GM23338 (cell line): ENCODE measurements at regions not wholly inside any gene's neighbourhood (a gene's known extent, or its start where the extent isn't known, plus 50 kb on each side); places are given as distances from the start of the nearest gene placed in this dataset.
"Not testable (repeated sequence)": the region's sequence is repeated elsewhere in the genome, so short reads cannot be mapped to it uniquely, and the experiment has no call there.

Source experiments
- ATAC-seq: fragments of 200-7000 bp; cut with Tn5 transposase; 3 replicates; pipeline ENCODE4 v1.9.1; 2020
- DNase-seq: peaks from one replicate; pipeline ENCODE4 v3.0.0-alpha.2; 2015; ENCODE audit warnings: low spot score
- H2AFZ ChIP-seq: fragments of 200-600 bp; sonication (generic); 2 replicates; pipeline ENCODE4 v1.8.0; 2016; ENCODE audit warnings: antibody characterized with exemption, mild to moderate bottlenecking, moderate library complexity
- H3F3A ChIP-seq: fragments of 200-600 bp; sonication (generic); replicated peaks from 2 replicates; pipeline ENCODE4 v1.8.0; 2017; ENCODE audit warnings: antibody characterized with exemption, mixed run types, low read depth
- H3K27ac ChIP-seq: fragments of 200-600 bp; sonication (generic); 2 replicates; pipeline ENCODE4 v1.6.1; 2016; ENCODE audit warnings: low read depth
- H3K27me3 ChIP-seq: fragments of 200-600 bp; sonication (generic); 2 replicates; pipeline ENCODE4 v1.8.0; 2016; ENCODE audit warnings: mild to moderate bottlenecking, mixed run types, moderate library complexity; ENCODE audit not compliant: insufficient read depth
- H3K36me3 ChIP-seq: fragments of 200-600 bp; sonication (generic); 2 replicates; pipeline ENCODE4 v1.8.0; 2016; ENCODE audit warnings: mild to moderate bottlenecking; ENCODE audit not compliant: insufficient read depth
- H3K4me1 ChIP-seq: fragments of 200-600 bp; sonication (generic); 2 replicates; pipeline ENCODE4 v1.8.0; 2016; ENCODE audit warnings: mild to moderate bottlenecking, moderate library complexity; ENCODE audit not compliant: insufficient read depth
- H3K4me2 ChIP-seq: fragments of 200-600 bp; sonication (generic); 2 replicates; pipeline ENCODE4 v1.7.1; 2017; ENCODE audit warnings: mixed run types
- H3K4me3 ChIP-seq: fragments of 200-600 bp; sonication (generic); 2 replicates; pipeline ENCODE4 v1.6.1; 2016; ENCODE audit warnings: mixed run types
- H3K79me2 ChIP-seq: fragments of 200-600 bp; sonication (generic); replicated peaks from 2 replicates; pipeline ENCODE4 v1.8.0; 2017; ENCODE audit warnings: mild to moderate bottlenecking; ENCODE audit not compliant: insufficient read depth
- H3K9me2 ChIP-seq: fragments of 200-600 bp; sonication (generic); 2 replicates; pipeline ENCODE4 v1.8.0; 2017; ENCODE audit not compliant: insufficient read depth
- H4K20me1 ChIP-seq: fragments of 200-600 bp; sonication (generic); replicated peaks from 2 replicates; pipeline ENCODE4 v1.8.0; 2017; ENCODE audit warnings: mild to moderate bottlenecking; ENCODE audit not compliant: insufficient read depth
- H3K27ac Mint-ChIP-seq: 2 replicates; pipeline ENCODE4 v1.8.0; 2020; ENCODE audit warnings: inconsistent platforms, mild to moderate bottlenecking, moderate library complexity, mixed read lengths
- H3K27me3 Mint-ChIP-seq: 3 replicates; pipeline ENCODE4 v1.8.0; 2022; ENCODE audit warnings: low read depth, mild to moderate bottlenecking, moderate library complexity, mixed read lengths, inconsistent platforms; ENCODE audit not compliant: insufficient read depth, poor library complexity
- H3K36me3 Mint-ChIP-seq: 3 replicates; pipeline ENCODE4 v1.8.0; 2021; ENCODE audit warnings: low read depth, mild to moderate bottlenecking, inconsistent platforms, moderate library complexity, mixed read lengths
- H3K4me1 Mint-ChIP-seq: 3 replicates; pipeline ENCODE4 v1.8.0; 2020; ENCODE audit warnings: mild to moderate bottlenecking, inconsistent platforms, mixed read lengths
- H3K4me3 Mint-ChIP-seq: 3 replicates; pipeline ENCODE4 v1.8.0; 2021; ENCODE audit warnings: moderate library complexity, mild to moderate bottlenecking, inconsistent platforms, mixed read lengths
- H3K9me3 Mint-ChIP-seq: 3 replicates; pipeline ENCODE4 v1.8.0; 2020; ENCODE audit warnings: moderate library complexity, mild to moderate bottlenecking, inconsistent platforms, mixed read lengths
- NANOG ChIP-seq: IDR thresholded peaks from 2 replicates; pipeline ENCODE4 v1.6.1; 2016; ENCODE audit warnings: antibody characterized with exemption, borderline replicate concordance
- ZNF114 ChIP-seq: fragments of 250-450 bp; sonication (Bioruptor Pico); IDR thresholded peaks from 2 replicates; pipeline ENCODE4 v1.5.0; 2020; ENCODE audit warnings: mild to moderate bottlenecking, moderate library complexity
- TF ChIP-seq, protein P1 (sequence below): fragments of 250-450 bp; sonication (Bioruptor Pico); IDR thresholded peaks from 2 replicates; pipeline ENCODE4 v1.5.0; 2020; ENCODE audit warnings: mild to moderate bottlenecking, moderate library complexity
- TF ChIP-seq, protein P2 (sequence below), 2 experiments: fragments of 200-600 bp in 1 of 2; sonication (generic) in 1 of 2; conservative IDR thresholded peaks; 2 replicates each; pipeline versions ENCODE4 v1.5.1 to v1.6.1; 2016 to 2017; ENCODE audit warnings: antibody characterized with exemption in 2 of 2, low read depth in 2 of 2, mild to moderate bottlenecking in 2 of 2, moderate library complexity in 1 of 2

DNA sequence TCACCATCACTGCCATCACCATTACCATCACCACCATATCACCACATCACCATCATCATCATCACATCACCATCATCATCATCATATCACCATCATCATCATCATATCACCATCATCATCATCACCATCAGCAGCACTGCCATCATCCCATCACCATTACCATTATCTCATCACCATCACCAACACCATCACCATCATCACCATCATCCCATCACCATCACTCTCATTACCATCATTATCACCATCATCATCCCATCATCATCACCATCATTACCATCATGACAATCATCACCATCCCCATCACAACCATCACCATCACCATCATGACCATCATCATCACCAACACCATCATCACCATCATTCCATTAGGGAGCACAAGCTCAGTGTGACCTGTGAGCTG is 318.0 kb downstream of the ADGRD1 start (continued):
- TF ChIP-seq, protein P1, sequence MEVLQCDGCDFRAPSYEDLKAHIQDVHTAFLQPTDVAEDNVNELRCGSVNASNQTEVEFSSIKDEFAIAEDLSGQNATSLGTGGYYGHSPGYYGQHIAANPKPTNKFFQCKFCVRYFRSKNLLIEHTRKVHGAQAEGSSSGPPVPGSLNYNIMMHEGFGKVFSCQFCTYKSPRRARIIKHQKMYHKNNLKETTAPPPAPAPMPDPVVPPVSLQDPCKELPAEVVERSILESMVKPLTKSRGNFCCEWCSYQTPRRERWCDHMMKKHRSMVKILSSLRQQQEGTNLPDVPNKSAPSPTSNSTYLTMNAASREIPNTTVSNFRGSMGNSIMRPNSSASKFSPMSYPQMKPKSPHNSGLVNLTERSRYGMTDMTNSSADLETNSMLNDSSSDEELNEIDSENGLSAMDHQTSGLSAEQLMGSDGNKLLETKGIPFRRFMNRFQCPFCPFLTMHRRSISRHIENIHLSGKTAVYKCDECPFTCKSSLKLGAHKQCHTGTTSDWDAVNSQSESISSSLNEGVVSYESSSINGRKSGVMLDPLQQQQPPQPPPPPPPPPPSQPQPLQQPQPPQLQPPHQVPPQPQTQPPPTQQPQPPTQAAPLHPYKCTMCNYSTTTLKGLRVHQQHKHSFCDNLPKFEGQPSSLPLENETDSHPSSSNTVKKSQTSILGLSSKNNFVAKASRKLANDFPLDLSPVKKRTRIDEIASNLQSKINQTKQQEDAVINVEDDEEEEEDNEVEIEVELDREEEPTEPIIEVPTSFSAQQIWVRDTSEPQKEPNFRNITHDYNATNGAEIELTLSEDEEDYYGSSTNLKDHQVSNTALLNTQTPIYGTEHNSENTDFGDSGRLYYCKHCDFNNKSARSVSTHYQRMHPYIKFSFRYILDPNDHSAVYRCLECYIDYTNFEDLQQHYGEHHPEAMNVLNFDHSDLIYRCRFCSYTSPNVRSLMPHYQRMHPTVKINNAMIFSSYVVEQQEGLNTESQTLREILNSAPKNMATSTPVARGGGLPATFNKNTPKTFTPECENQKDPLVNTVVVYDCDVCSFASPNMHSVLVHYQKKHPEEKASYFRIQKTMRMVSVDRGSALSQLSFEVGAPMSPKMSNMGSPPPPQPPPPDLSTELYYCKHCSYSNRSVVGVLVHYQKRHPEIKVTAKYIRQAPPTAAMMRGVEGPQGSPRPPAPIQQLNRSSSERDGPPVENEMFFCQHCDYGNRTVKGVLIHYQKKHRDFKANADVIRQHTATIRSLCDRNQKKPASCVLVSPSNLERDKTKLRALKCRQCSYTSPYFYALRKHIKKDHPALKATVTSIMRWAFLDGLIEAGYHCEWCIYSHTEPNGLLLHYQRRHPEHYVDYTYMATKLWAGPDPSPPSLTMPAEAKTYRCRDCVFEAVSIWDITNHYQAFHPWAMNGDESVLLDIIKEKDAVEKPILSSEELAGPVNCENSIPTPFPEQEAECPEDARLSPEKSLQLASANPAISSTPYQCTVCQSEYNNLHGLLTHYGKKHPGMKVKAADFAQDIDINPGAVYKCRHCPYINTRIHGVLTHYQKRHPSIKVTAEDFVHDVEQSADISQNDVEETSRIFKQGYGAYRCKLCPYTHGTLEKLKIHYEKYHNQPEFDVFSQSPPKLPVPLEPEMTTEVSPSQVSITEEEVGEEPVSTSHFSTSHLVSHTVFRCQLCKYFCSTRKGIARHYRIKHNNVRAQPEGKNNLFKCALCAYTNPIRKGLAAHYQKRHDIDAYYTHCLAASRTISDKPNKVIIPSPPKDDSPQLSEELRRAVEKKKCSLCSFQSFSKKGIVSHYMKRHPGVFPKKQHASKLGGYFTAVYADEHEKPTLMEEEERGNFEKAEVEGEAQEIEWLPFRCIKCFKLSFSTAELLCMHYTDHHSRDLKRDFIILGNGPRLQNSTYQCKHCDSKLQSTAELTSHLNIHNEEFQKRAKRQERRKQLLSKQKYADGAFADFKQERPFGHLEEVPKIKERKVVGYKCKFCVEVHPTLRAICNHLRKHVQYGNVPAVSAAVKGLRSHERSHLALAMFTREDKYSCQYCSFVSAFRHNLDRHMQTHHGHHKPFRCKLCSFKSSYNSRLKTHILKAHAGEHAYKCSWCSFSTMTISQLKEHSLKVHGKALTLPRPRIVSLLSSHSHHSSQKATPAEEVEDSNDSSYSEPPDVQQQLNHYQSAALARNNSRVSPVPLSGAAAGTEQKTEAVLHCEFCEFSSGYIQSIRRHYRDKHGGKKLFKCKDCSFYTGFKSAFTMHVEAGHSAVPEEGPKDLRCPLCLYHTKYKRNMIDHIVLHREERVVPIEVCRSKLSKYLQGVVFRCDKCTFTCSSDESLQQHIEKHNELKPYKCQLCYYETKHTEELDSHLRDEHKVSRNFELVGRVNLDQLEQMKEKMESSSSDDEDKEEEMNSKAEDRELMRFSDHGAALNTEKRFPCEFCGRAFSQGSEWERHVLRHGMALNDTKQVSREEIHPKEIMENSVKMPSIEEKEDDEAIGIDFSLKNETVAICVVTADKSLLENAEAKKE (CRISPR knock-in tag), result no peak
- TF ChIP-seq ZNF114 (CRISPR knock-in tag), result no peak
- TF ChIP-seq, protein P2, sequence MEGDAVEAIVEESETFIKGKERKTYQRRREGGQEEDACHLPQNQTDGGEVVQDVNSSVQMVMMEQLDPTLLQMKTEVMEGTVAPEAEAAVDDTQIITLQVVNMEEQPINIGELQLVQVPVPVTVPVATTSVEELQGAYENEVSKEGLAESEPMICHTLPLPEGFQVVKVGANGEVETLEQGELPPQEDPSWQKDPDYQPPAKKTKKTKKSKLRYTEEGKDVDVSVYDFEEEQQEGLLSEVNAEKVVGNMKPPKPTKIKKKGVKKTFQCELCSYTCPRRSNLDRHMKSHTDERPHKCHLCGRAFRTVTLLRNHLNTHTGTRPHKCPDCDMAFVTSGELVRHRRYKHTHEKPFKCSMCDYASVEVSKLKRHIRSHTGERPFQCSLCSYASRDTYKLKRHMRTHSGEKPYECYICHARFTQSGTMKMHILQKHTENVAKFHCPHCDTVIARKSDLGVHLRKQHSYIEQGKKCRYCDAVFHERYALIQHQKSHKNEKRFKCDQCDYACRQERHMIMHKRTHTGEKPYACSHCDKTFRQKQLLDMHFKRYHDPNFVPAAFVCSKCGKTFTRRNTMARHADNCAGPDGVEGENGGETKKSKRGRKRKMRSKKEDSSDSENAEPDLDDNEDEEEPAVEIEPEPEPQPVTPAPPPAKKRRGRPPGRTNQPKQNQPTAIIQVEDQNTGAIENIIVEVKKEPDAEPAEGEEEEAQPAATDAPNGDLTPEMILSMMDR (conservative IDR thresholded peaks at IDR 0.05; ENCODE audit: low read depth in 2 of 2), result no peak
- no peak for TF ChIP-seq NANOG

DNA sequence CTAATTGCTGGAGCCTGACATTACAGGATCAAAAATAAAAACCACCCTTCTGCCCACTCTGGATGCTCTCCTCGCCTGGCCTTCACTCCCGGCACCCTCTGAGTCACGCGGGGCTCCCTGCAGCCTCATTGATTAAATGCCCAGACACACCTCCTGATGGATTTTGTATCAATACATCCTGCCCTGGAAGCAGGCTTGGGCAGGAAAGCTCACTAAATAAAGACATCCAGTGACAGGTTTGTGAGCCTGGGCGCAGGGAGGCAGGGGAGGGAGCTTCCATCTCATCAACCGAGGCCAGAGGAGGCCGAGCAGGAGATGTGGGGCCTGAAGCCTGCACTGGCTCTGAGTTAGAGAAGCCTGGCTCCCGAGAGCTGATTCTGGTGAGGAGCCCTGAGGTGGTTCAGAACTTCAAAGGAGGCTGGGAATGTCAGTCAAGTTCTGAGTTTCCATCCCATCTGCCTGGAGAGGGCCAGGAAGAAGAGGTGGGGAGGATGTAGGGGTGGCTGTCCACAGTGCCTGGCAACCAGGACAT is 318.6 kb downstream of the ADGRD1 start:
- H3K27ac Mint-ChIP-seq, H3K4me3 ChIP-seq, H3K27me3 Mint-ChIP-seq, ATAC-seq, H3K27ac ChIP-seq, H3K4me3 Mint-ChIP-seq, H3K4me1 ChIP-seq, H3K36me3 Mint-ChIP-seq, H3K4me2 ChIP-seq, H2AFZ ChIP-seq, H3K36me3 ChIP-seq, H3K79me2 ChIP-seq, H3K4me1 Mint-ChIP-seq, H3F3A ChIP-seq, H4K20me1 ChIP-seq, H3K9me3 Mint-ChIP-seq, H3K27me3 ChIP-seq, H3K9me2 ChIP-seq, DNase-seq: not testable (repeated sequence)
